ENCODE measurements at regions not wholly inside any gene's neighbourhood (a gene's known extent, or its start where the extent isn't known, plus 50 kb on each side); places are given as distances from the start of the nearest gene placed in this dataset.
"Not testable (repeated sequence)": the region's sequence is repeated elsewhere in the genome, so short reads cannot be mapped to it uniquely, and the experiment has no call there.

DNA sequence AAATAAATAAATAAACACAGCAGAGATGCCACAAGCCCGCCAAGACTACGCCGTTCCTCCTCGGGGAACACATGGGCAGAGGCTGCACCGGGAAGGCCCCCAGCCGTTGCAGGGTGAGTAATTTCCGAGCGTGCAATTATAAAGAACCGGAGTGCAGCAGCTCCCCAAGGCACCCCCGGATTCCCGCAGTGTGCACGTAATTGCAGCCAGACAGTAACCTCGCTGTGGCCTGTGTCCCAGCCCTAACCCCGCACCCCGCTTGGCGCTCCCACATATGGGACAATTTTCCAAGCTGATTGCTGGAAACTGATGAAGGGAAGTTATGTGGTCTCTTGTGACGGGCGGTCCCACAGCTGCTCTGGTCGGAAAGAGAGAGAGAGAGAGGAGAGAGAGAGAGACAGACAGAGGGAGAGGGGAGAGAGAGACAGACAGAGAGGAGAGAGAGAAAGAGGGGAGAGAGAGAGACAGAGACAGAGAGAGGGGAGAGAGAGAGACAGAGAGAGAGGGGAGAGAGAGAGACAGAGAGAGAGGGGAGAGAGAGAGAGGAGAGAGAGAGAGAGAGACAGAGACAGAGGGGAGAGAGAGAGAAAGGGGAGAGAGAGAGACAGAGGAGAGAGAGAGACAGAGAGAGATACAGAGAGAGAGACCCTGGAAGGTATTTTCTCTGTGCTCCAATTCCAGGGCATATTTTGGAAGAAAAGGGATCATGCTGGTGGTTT lies 275.4 kb downstream of the SHOX start:
- no peak for DNase-seq (ENCODE audit: low spot score)

DNA sequence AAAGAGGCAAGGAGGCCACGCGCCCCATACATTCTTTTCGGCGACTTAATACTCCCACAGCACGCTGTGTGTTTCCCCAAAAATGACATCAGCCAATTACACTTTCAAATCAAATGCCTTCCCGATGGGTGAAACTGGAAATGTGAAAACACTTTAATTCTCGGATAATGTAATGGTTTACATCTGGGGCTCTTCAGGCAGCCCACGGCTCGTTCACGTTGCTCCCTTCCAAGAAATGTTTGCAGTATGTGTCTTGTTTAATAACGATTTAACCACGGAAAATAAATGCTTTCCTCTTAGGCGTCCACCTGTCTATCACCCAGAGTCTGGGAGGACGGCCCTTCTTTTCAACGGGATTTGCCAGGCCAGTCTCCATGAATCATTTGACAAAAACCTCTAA lies 272.5 kb downstream of the SHOX start:
- no peak for DNase-seq (ENCODE audit: low spot score)

DNA sequence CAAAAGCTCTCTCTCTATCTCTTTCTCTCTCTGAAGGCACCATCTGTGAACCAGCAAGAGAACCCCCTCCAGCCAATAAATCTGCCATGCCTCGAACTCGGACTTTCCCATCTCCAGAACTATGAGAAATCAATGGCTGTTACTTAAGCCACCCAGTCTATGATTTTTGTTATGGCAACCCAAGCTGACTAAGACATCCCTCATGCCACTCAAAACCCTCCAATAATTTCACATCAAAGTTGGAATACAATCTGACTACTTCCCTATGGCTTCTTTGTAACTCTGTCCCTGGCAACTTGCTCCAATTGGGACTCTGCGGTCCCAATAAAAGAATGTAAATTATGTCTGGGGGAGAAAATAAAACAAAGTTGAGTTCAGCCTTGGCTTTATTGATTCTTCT lies 265.7 kb downstream of the SHOX start:
- DNase-seq (ENCODE audit: low spot score), result no peak

DNA sequence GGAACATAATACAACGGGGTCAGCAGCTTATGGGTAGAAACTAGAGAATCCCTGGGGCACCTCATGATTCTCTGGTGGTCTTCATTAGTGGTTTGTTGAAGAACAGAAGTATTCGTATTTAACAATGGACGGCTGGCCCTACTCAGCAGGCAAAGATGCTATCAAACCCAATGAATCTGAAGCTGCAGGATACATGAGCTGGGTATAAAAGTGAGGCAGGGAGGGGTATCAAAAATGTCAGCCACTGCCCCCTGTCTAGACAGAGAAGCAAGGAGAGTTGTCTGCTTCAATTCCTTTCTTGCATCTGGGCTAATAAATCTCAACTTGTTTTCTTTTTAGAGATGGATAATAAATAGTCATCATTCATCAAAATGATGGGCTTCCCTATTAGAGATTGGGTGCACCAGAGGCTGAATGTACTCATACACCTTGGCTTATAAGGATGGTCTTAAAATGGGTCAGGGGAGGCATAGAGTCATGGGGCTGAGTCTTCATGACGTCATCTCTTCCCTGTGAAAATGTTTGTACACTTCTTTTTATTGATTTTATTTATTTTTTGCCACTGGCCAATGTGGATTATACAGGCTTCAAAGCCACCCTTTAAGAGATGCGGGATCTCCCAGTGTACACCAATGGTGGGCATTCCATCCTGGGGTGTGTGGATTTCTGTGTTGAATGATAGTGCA lies 259.5 kb downstream of the SHOX start:
- DNase-seq (ENCODE audit: low spot score), result no peak

DNA sequence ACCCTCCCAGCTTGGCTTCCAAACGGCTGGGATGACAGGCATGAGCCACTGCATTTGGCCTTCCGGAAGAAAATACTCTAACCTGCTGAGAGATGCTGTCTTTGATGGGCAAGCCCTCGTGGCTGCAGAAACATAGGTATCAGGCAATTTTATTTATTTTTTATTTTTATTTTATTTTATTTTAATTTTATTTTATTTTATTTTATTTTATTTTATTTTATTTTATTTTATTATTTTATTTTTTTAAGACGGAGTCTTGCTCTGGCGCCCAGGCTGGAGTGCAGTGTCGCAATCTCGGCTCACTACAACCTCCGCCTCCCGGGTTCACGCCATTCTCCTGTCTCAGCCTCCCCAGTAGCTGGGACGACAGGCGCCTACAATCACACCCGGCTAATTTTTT lies 257.1 kb downstream of the SHOX start:
- DNase-seq (ENCODE audit: low spot score), result not testable (repeated sequence)

DNA sequence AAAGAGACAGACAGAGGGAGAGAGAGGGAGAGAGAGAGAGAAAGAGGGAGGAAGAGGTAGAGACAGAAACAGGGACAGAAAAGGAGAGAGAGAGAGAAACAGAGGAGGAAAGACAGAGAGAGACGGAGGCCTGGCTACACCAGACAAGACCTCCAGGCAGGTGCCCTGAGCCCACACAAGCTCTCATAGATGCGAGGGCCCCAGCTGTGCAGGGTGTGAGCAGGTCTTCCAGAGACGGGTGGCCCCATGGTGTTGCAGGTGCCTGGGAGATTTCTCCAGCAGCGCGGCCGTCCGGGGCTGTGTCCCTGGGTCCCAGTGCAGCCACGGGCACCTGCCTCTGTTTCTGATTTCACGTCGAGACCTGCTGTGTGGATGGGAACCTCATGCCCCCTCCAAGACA lies 253.0 kb downstream of the SHOX start:
- DNase-seq (ENCODE audit: low spot score), result no peak

DNA sequence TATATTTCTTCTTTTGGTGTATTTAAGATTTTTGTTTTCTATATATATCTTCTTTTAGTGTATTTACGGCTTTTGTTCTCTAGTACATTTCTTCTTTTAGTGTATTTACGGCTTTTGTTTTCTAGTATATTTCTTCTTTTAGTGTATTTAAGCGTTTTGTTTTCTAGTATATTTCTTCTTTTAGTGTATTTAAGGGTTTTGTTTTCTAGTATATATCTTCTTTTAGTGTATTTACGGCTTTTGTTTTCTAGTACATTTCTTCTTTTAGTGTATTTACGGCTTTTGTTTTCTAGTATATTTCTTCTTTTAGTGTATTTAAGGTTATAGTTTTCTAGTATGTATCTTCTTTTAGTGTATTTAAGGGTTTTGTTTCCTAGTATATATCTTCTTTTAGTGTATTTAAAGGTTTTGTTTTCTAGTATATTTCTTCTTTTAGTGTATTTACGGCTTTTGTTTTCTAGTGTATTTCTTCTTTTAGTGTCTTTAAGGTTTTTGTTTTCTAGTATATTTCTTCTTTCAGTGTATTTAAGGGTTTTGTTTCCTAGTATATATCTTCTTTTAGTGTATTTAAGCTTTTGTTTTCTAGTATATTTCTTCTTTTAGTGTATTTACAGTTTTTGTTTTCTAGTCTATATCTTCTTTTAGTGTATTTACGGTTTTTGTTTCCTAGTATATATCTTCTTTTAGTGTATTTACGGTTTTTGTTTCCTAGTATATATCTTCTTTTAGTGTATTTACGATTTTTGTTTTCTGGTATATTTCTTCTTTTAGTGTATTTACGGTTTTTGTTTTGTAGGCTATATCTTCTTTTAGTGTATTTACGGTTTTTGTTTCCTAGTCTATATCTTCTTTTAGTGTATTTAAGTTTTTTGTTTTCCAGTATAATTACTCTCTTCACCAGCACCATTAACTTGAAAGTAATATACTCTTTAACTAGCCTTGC lies 249.4 kb downstream of the SHOX start:
- DNase-seq (ENCODE audit: low spot score), result not testable (repeated sequence)

DNA sequence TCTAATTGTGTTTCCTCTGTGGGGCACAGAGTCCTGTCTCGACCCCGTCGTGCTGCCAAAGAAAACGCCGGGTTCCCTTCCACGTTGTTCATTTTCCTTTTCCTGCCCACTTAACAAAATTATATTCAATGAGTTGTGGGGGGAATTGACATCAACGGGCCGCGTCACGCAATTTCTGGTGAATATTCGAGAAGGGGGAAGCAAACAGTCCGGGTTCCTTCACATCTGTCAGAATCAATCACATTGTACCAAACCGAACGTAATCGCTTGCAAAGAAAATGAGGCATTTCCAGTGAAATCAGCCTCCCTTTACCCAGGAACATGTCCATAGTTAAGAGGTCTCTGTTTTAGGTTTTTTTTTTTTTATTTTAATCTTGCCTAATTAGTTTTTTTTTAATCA lies 243.5 kb downstream of the SHOX start:
- DNase-seq (ENCODE audit: low spot score), result no peak

DNA sequence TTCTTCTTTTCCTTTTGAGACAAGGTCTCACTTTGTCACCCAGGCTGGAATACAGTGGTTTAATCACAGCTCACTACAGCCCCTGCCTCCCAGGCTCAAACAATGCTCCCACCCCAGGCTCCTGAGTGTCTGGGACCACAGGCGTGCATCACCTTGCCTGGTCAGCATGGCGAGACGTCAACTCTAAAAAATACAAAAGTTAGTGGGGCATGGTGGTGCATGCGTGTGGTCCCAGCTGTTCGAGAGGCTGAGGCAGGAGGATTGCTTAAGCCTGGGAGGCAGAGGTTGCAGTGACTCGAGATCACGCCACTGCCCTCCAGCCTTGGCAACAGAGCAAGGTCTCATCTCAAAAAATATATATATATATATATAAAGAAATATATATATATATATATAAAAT lies 242.4 kb downstream of the SHOX start:
- DNase-seq (ENCODE audit: low spot score), result no peak

DNA sequence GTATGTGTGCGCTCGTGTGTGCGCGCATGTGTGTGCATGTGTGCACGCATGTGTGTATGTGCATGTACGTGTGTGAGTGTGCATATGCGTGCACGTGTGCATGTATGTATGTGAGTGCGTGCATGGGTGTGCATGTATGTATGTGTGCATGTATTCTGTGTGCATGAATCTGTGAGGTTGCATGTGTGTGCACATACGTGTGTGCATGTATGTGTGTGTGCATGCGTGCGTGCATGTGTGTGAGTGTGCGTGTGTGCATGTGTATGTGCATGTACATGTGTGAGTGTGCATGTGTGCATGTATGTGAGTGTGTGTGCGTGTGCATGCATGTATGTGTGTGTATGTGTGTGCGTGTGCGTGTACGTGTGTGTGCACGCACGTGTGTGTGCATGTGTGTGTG lies 241.5 kb downstream of the SHOX start:
- DNase-seq (ENCODE audit: low spot score), result no peak

DNA sequence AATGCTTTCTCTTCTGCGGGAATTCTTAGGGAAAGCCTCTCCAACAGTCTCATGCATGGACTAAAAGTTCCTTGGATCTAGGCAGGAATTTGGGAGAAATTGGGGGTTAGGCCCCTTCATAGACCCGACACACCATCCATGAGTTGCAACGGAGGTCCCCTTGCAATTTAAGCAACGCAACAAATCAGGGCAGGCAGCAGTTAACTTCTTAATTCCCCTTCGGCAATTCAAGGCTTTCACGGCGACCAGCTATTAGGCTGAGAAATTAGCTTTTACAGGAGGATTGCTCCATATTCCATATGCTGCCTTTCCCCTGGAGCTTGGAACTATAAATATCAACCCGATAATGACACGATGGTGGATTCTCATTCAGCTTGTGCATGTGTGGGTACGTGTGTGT lies 241.0 kb downstream of the SHOX start:
- no peak for DNase-seq (ENCODE audit: low spot score)

DNA sequence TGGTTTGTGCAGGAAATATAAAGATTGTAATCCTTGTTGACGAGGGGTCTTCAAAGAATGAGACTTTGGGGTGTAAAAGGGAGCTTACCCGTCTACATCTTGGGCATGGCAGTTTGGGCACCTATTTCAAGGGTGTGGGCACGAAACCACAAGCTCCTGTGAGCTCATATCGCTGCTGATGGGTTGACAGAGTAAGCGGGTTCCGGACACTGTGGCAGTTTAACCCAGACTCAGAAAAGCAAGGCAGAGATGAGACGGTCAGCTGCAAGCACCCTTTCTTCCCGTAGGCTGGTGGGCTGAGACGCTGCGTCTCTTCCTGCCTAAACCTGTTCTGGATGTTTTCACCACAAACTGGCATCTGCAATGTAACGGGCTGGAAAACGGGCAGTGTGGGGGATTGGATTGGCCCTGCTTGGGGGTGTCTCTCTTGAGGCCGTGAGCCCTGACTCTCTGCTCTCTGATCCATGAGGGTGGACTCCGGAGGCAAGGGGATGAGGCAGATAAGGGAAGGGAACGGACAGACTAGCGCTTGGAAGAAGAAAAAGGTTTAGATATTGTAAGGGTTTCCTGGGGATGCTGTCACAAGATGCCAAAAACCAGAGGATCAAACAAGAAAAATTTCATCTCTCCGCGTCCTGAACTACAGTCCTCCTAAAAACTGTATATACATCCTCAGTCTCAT lies 237.5 kb downstream of the SHOX start:
- DNase-seq (ENCODE audit: low spot score), result no peak

DNA sequence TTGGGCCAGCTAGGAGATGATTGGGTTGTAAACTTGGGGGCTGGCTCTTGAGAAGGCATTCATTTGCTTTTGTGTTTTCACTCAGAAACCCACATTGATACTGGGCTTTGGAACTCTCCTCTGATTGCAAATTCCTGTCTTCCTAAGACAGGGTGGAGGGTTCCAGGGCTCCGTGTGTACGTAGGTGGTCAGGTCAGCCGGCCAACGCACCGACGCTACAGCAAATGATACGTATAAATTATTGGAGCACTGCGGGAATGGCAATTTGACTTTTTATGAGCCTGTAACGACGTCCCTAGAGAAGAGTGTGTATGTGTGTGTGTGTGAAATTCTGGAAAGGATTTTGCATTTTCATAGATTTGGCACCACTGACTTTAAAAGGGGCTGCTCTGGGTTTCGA lies 236.9 kb downstream of the SHOX start:
- no peak for DNase-seq (ENCODE audit: low spot score)

DNA sequence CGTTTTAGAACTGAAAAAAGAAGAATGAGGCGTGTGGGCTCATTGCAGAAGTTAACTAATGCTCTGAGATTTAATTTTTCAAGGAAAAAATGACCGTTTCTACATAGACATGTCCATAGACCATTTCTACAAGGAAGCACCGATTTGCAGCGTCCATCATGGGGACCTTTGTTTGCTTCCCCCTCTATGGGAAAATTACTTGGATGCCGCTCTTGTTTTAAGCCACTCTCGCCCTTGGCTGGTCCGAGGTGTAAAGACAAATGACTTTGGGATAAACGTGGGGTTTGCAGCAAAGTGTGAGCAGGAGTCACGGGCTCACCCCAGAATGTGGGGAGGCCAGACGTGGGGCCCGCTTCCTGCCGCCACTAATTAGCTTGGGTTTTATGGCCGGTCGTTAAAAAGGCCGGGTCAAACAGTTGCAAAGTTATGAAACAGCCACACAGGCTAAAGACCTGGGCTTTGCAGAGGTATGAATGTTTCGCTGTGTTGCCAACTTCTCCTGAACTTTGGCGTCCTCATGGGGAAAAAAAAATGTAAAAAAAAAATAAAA lies 235.9 kb downstream of the SHOX start:
- no peak for DNase-seq (ENCODE audit: low spot score)

DNA sequence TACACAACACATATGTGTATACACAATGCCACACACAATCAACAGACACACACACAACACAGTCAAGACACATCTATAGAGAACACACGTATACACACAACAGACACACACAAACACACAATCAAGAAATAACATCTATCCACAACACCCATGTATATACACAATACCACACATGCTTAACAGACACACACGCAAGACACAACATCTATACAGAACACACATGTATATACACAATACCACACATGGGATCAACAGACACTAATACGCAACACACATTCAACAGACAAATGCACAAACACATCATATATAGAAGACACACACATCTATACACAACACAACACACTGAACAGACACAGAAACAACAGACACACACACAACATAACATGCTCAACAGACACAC lies 234.8 kb downstream of the SHOX start:
- DNase-seq (ENCODE audit: low spot score), result no peak

DNA sequence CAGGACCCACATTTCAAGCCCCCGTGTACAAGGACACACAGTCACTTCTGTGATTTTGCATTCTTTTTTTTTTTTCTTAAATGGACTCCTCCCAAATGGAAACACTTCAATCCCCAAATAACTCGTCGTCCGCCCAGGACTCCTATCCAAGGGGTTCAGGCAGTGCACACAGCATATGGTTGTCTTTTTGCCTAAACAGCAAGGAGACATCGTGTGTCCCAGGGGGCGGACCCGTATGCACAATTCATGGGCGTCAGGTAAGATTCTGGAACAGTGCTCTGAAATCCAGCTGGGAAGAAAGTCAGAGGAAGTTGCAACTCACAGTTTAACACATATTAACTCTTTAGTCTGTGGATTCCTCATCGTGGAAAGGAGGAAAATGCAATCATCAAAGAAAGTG lies 231.3 kb downstream of the SHOX start:
- DNase-seq (ENCODE audit: low spot score), result no peak

DNA sequence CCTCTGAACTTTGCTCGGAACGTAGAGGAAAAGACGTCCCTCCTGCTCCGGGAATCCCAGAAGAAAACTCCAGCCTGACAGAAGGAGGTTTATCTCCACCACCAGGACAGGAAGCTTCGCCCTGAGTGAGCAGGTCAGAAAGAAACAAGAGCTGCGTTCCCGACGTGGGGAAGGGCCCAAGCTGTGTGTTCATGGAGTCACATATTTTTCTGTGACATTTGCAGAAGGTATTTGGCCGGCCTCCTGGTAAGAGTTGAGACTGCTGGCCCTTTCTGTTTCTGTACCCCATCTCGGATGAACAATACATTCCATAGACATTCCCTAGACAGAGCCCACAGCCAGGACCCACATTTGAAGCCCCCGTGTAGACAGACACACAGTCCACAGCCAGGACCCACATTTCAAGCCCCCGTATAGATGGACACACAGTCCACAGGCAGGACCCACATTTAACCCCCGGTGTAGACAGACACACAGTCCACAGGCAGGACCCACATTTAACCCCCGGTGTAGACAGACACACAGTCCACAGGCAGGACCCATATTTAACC lies 230.8 kb downstream of the SHOX start:
- DNase-seq (ENCODE audit: low spot score), result no peak

DNA sequence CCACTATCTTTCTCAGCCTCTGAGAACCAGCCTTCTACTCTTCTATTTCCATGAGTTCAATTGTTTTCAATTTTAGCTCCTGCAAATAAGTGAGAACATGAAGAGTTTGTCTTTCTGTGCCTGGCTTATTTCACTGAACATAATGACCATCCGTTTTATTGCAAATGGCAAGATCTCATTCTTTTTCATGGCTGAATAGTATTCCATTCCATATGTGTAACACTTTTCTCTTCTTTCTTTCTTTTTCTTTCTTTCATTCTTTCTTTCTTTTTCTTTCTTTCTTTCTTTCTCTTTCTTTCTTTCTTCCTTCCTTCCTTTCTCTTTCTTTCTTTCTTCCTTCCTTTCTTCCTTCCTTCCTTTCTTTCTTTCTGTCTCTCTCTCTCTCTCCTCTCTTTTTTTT lies 228.7 kb downstream of the SHOX start:
- no peak for DNase-seq (ENCODE audit: low spot score)

DNA sequence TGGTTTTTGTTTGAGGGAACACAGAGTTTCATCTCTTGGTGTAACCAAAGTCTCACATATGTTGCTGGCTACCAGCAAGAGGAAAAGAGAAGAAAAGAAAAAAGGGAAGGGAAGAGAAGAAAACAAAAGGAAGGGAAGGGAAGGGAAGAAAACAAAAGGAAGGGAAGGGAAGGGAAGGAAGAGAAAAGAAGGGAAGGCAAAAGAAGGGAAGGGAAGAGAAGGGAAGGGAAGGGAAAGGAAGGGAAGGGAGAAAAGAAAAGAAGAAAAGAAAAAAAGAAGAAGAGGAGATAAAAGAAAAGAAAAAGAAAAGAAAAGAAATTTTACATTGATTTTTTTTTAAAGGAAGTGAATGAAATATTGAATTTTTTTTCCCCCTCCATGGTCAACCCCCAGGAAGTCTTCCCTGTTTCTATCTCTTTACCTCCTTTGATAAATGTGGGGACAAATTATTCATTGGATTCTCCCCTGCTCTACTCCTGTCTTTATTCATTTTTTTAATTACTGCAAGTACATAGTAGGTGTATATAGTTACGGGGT lies 228.0 kb downstream of the SHOX start:
- DNase-seq (ENCODE audit: low spot score), result no peak

DNA sequence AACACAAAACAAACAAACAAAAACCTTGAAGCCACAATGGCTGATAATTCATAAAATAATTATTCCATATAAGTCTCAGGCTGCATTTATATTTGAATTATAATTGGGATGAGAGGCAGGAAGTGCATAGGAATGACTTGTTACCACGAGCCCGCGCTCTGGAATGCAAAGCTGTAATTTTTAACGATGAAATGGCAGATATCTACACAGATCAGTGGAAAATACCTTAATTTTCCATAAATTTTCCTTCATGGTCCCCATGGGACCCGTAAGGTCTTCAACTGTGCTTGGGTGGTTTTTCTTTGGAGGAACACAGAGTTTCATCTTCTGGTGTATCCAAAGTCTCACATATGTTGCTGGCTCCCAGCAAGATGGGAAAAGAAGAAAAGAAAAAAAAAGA lies 226.8 kb downstream of the SHOX start:
- DNase-seq (ENCODE audit: low spot score), result no peak
